Activated T-cell treated with anti-CD3 and anti-CD28 coated beads, Interleukin-2, amount 50 U/mL, for 72 hours (primary cell): ENCODE measurements at regions not wholly inside any gene's neighbourhood (a gene's known extent, or its start where the extent isn't known, plus 50 kb on each side); places are given as distances from the start of the nearest gene placed in this dataset.

ENCODE experiments used
- ATAC-seq, 2 donors: fragments of 150-1000 bp; cut with Tn5 transposase; replicated peaks in 1 of 2; 2 replicates each; pipeline ENCODE4 v1.10.0; 2021; ENCODE audit warnings: moderate library complexity in 2 of 2, mild to moderate bottlenecking in 1 of 2
- DNase-seq, 2 donors: peaks; one replicate each; pipeline ENCODE4 v3.0.0; 2021 to 2022; ENCODE audit warnings: mixed read lengths in 1 of 2
- H3K27ac Mint-ChIP-seq: one replicate; pipeline ENCODE4 v1.8.0; 2022; ENCODE audit warnings: mild to moderate bottlenecking, moderate library complexity, mixed read lengths
- H3K27me3 Mint-ChIP-seq: one replicate; pipeline ENCODE4 v1.8.0; 2022; ENCODE audit warnings: low read depth, mixed read lengths
- H3K36me3 Mint-ChIP-seq, 2 donors: one replicate each; pipeline ENCODE4 v1.8.0; 2022; ENCODE audit warnings: mixed read lengths in 2 of 2, mild to moderate bottlenecking in 1 of 2; ENCODE audit not compliant: insufficient read depth in 2 of 2
- H3K4me1 Mint-ChIP-seq: one replicate; pipeline ENCODE4 v1.8.0; 2022; ENCODE audit warnings: low read depth, mixed read lengths
- H3K4me3 Mint-ChIP-seq, 2 donors: one replicate each; pipeline ENCODE4 v1.8.0; 2022; ENCODE audit warnings: mild to moderate bottlenecking in 2 of 2, mixed read lengths in 2 of 2, moderate library complexity in 2 of 2
- H3K9me3 Mint-ChIP-seq, 2 donors: one replicate each; pipeline ENCODE4 v1.8.0; 2022; ENCODE audit warnings: mixed read lengths in 2 of 2

GRCh38 chr1:4970532-4970931 lies 316.1 kb downstream of the AJAP1 start:
- Mint-ChIP-seq H3K4me1 (no peaks in the 10 kb centered on the region), H3K27ac (no peak overlapping the region), H3K4me3 (no peak overlapping the region), H3K36me3 (no peaks in the 10 kb centered on the region), H3K9me3 (no peaks in the 10 kb centered on the region), H3K27me3 (peaks cover 10% of the 10 kb centered on the region)
- no peak for DNase-seq
- ATAC-seq: no peak

- Mint-ChIP-seq H3K4me1 (no peaks in the 10 kb centered on the region), H3K9me3 (no peaks in the 10 kb centered on the region), H3K36me3 (no peaks in the 10 kb centered on the region), H3K27me3 (peaks cover 10% of the 10 kb centered on the region), H3K4me3 (no peak overlapping the region), H3K27ac (no peak overlapping the region)
- ATAC-seq (no peak), DNase-seq (no peak)
These were observed 315.2 kb downstream of the AJAP1 start for GRCh38 chr1:4969556-4970129.

- Mint-ChIP-seq H3K4me1 (no peaks in the 10 kb centered on the region), H3K27me3 (peaks cover 10% of the 10 kb centered on the region), H3K27ac (no peak overlapping the region), H3K36me3 (no peaks in the 10 kb centered on the region), H3K9me3 (no peaks in the 10 kb centered on the region), H3K4me3 (no peak overlapping the region)
- DNase-seq: no peak
- no peak for ATAC-seq
These were observed 311.1 kb downstream of the AJAP1 start for GRCh38 chr1:4965346-4966075.

- H3K27ac Mint-ChIP-seq: no peak overlapping the region
- H3K4me1 Mint-ChIP-seq: no peaks in the 10 kb centered on the region
- H3K9me3 Mint-ChIP-seq: no peaks in the 10 kb centered on the region
- peaks cover 10% of the 10 kb centered on the region for H3K27me3 Mint-ChIP-seq
- no peak for ATAC-seq
- no peak overlapping the region for H3K4me3 Mint-ChIP-seq
- no peaks in the 10 kb centered on the region for H3K36me3 Mint-ChIP-seq
- no peak for DNase-seq
These were observed 310.4 kb downstream of the AJAP1 start for GRCh38 chr1:4964634-4965345.

- Mint-ChIP-seq H3K4me3 (no peak overlapping the region), H3K4me1 (no peaks in the 10 kb centered on the region), H3K27me3 (peaks cover 10% of the 10 kb centered on the region), H3K36me3 (no peaks in the 10 kb centered on the region), H3K27ac (no peak overlapping the region), H3K9me3 (no peaks in the 10 kb centered on the region)
- no peak for DNase-seq
- ATAC-seq: no peak
These were observed 308.8 kb downstream of the AJAP1 start for GRCh38 chr1:4963251-4963650.

GRCh38 chr1:4962836-4963235 lies 308.4 kb downstream of the AJAP1 start:
- H3K36me3 Mint-ChIP-seq: no peaks in the 10 kb centered on the region
- no peak for DNase-seq
- H3K9me3 Mint-ChIP-seq: no peaks in the 10 kb centered on the region
- H3K27me3 Mint-ChIP-seq: peaks cover 8% of the 10 kb centered on the region
- H3K4me1 Mint-ChIP-seq: no peaks in the 10 kb centered on the region
- no peak for ATAC-seq
- no peak overlapping the region for H3K27ac Mint-ChIP-seq
- no peak overlapping the region for H3K4me3 Mint-ChIP-seq

GRCh38 chr1:4961935-4962645 lies 307.7 kb downstream of the AJAP1 start:
- no peak overlapping the region for H3K4me3 Mint-ChIP-seq
- H3K4me1 Mint-ChIP-seq: no peaks in the 10 kb centered on the region
- no peak for DNase-seq
- no peak overlapping the region for H3K27ac Mint-ChIP-seq
- no peaks in the 10 kb centered on the region for H3K36me3 Mint-ChIP-seq
- H3K9me3 Mint-ChIP-seq: no peaks in the 10 kb centered on the region
- ATAC-seq: no peak
- peaks cover 1% of the 10 kb centered on the region for H3K27me3 Mint-ChIP-seq

GRCh38 chr1:4960782-4961475 lies 306.5 kb downstream of the AJAP1 start:
- Mint-ChIP-seq H3K36me3 (no peaks in the 10 kb centered on the region), H3K4me3 (no peak overlapping the region), H3K9me3 (no peaks in the 10 kb centered on the region), H3K27me3 (no peaks in the 10 kb centered on the region), H3K4me1 (no peaks in the 10 kb centered on the region), H3K27ac (no peak overlapping the region)
- ATAC-seq: no peak
- DNase-seq: no peak

GRCh38 chr1:4960336-4960735 lies 305.9 kb downstream of the AJAP1 start:
- no peak overlapping the region for H3K27ac Mint-ChIP-seq
- no peaks in the 10 kb centered on the region for H3K9me3 Mint-ChIP-seq
- H3K27me3 Mint-ChIP-seq: no peaks in the 10 kb centered on the region
- ATAC-seq (no peak), DNase-seq (no peak)
- H3K4me3 Mint-ChIP-seq: no peak overlapping the region
- no peaks in the 10 kb centered on the region for H3K4me1 Mint-ChIP-seq
- no peaks in the 10 kb centered on the region for H3K36me3 Mint-ChIP-seq

GRCh38 chr1:4959216-4959615 lies 304.8 kb downstream of the AJAP1 start:
- Mint-ChIP-seq H3K27me3 (no peaks in the 10 kb centered on the region), H3K4me1 (no peaks in the 10 kb centered on the region), H3K9me3 (no peaks in the 10 kb centered on the region), H3K4me3 (no peak overlapping the region), H3K27ac (no peak overlapping the region), H3K36me3 (peaks cover 0 to under 1% of the 10 kb centered on the region in 2 donors)
- DNase-seq (no peak), ATAC-seq (no peak)

GRCh38 chr1:4957027-4957426 lies 302.6 kb downstream of the AJAP1 start:
- ATAC-seq: no peak
- no peaks in the 10 kb centered on the region for H3K27me3 Mint-ChIP-seq
- no peaks in the 10 kb centered on the region for H3K9me3 Mint-ChIP-seq
- H3K4me1 Mint-ChIP-seq: no peaks in the 10 kb centered on the region
- peaks cover 3 to 10% of the 10 kb centered on the region in 2 donors for H3K36me3 Mint-ChIP-seq
- no peak overlapping the region for H3K27ac Mint-ChIP-seq
- DNase-seq: no peak
- H3K4me3 Mint-ChIP-seq: no peak overlapping the region

- H3K9me3 Mint-ChIP-seq: no peaks in the 10 kb centered on the region
- no peak overlapping the region for H3K27ac Mint-ChIP-seq
- no peak for DNase-seq
- no peaks in the 10 kb centered on the region for H3K4me1 Mint-ChIP-seq
- peaks cover 7% of the 10 kb centered on the region for H3K27me3 Mint-ChIP-seq
- no peak for ATAC-seq
- H3K4me3 Mint-ChIP-seq: no peak overlapping the region
- H3K36me3 Mint-ChIP-seq: peaks cover 3 to 10% of the 10 kb centered on the region in 2 donors
These were observed 300.0 kb downstream of the AJAP1 start for GRCh38 chr1:4954392-4954791.

- no peak overlapping the region for H3K27ac Mint-ChIP-seq
- H3K4me3 Mint-ChIP-seq: no peak overlapping the region
- ATAC-seq (no peak), DNase-seq (no peak)
- H3K4me1 Mint-ChIP-seq: no peaks in the 10 kb centered on the region
- peaks cover 3 to 10% of the 10 kb centered on the region in 2 donors for H3K36me3 Mint-ChIP-seq
- H3K9me3 Mint-ChIP-seq: peaks cover 0 to under 1% of the 10 kb centered on the region in 2 donors
- H3K27me3 Mint-ChIP-seq: peaks cover 7% of the 10 kb centered on the region
These were observed 297.2 kb downstream of the AJAP1 start for GRCh38 chr1:4951601-4952000.
